ENCODE measurements at regions not wholly inside any gene's neighbourhood (a gene's known extent, or its start where the extent isn't known, plus 50 kb on each side); places are given as distances from the start of the nearest gene placed in this dataset.

GRCh38 chr20:24043294-24043693, 54.7 kb upstream of the GGTLC1 start:
- peaks cover 0 to 2% of the 10 kb centered on the region in 2 donors for H3K27me3 ChIP-seq
- no peaks in the 10 kb centered on the region for H3K9me3 ChIP-seq
- no peaks in the 10 kb centered on the region for H3K4me1 ChIP-seq
- H3K4me3 ChIP-seq, result no peak overlapping the region
- intact Hi-C loops (cut with DNase I; ENCODE audit: low total_unique reads), result no loop called here
- no peak for DNase-seq
- TF ChIP-seq, protein P1, sequence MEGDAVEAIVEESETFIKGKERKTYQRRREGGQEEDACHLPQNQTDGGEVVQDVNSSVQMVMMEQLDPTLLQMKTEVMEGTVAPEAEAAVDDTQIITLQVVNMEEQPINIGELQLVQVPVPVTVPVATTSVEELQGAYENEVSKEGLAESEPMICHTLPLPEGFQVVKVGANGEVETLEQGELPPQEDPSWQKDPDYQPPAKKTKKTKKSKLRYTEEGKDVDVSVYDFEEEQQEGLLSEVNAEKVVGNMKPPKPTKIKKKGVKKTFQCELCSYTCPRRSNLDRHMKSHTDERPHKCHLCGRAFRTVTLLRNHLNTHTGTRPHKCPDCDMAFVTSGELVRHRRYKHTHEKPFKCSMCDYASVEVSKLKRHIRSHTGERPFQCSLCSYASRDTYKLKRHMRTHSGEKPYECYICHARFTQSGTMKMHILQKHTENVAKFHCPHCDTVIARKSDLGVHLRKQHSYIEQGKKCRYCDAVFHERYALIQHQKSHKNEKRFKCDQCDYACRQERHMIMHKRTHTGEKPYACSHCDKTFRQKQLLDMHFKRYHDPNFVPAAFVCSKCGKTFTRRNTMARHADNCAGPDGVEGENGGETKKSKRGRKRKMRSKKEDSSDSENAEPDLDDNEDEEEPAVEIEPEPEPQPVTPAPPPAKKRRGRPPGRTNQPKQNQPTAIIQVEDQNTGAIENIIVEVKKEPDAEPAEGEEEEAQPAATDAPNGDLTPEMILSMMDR (IDR thresholded peaks at IDR 0.05), result no peak
- no peak overlapping the region for H3K27ac ChIP-seq
- no peaks in the 10 kb centered on the region for H3K36me3 ChIP-seq

DNA sequence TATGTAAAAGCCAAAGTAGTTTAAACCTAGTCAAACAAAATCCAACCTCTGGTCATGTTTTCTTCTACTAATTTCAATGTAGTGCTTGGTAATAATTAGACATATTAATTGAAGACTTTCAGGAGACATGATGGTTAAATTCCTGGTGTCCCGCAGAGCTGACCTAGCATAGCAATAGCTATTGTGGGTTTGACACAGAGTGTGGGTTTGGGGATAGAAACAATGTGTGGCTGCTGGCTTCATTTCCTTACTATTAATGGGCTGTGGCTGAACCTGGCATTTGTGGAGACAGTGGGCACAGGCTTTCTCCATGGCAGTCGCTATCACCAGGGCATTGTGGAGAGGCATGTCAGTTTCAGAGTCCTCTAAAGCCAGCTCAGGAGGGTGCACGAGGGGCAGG, 54.1 kb upstream of the GGTLC1 start:
- TF ChIP-seq, protein P1 (IDR thresholded peaks at IDR 0.05), result no peak
- intact Hi-C loops (cut with DNase I; ENCODE audit: low total_unique reads), result no loop called here
- no peak for DNase-seq
- Histone ChIP-seq H3K4me3 (no peak overlapping the region), H3K9me3 (no peaks in the 10 kb centered on the region), H3K4me1 (no peaks in the 10 kb centered on the region), H3K36me3 (no peaks in the 10 kb centered on the region), H3K27me3 (peaks cover 0 to 2% of the 10 kb centered on the region in 2 donors), H3K27ac (no peak overlapping the region)

GRCh38 chr20:24040896-24041459, 52.4 kb upstream of the GGTLC1 start:
- Histone ChIP-seq H3K9me3 (no peaks in the 10 kb centered on the region), H3K4me1 (no peaks in the 10 kb centered on the region), H3K27me3 (peaks cover 0 to 2% of the 10 kb centered on the region in 2 donors), H3K27ac (no peak overlapping the region), H3K4me3 (no peak overlapping the region), H3K36me3 (no peaks in the 10 kb centered on the region)
- TF ChIP-seq, protein P1 (IDR thresholded peaks at IDR 0.05), result no peak
- intact Hi-C loops (cut with DNase I; ENCODE audit: low total_unique reads), result no loop called here
- DNase-seq, result no peak

DNA sequence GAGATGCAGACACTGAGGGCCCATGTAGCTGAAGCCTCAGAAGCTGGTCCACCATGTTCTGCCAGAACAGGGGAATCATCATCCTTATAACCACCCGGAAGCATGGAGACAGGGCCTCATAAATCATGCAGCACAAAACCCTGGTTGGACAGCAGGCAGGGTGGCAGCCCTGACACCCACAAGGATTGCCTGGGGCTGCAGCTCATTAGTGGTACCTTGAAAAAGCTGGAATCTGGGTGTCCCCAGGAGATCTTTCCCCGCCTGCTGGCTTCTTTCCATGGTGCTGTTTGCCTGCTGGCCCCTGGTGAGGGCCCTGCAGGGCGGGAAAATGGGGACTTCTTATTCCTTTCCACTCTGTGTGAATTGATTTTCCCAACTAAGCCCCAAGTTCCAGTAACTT, 50.6 kb upstream of the GGTLC1 start:
- Histone ChIP-seq H3K27me3 (peaks cover 0 to 2% of the 10 kb centered on the region in 2 donors), H3K4me1 (no peaks in the 10 kb centered on the region), H3K4me3 (no peak overlapping the region), H3K27ac (no peak overlapping the region), H3K9me3 (no peaks in the 10 kb centered on the region), H3K36me3 (no peaks in the 10 kb centered on the region)
- no peak for DNase-seq
- intact Hi-C loops (cut with DNase I; ENCODE audit: low total_unique reads), result no loop called here
- TF ChIP-seq, protein P1 (IDR thresholded peaks at IDR 0.05), result no peak
